ENCODE measurements at regions not wholly inside any gene's neighbourhood (a gene's known extent, or its start where the extent isn't known, plus 50 kb on each side); places are given as distances from the start of the nearest gene placed in this dataset.

GRCh38 chr13:80040981-80041317 is 300.0 kb downstream of the SPRY2 start:
- H3K36me3 Mint-ChIP-seq (ENCODE audit: low read depth) = no peaks in the 10 kb centered on the region
- Histone ChIP-seq H2AFZ (no peak overlapping the region), H4K20me1 (replicated peaks; ENCODE audit: insufficient read depth) (no peaks in the 10 kb centered on the region), H3K79me2 (replicated peaks; ENCODE audit: insufficient read depth) (no peaks in the 10 kb centered on the region), H3K4me3 (no peak overlapping the region), H3K27ac (ENCODE audit: low read depth) (no peak overlapping the region), H3K27me3 (ENCODE audit: insufficient read depth) (no peaks in the 10 kb centered on the region), H3K4me2 (no peak overlapping the region), H3F3A (replicated peaks; ENCODE audit: low read depth) (no peaks in the 10 kb centered on the region), H3K4me1 (ENCODE audit: insufficient read depth) (no peaks in the 10 kb centered on the region), H3K9me2 (ENCODE audit: insufficient read depth) (0 out of 2 replicates have a peak, but pooled peaks cover 6% of the 10 kb centered on the region), H3K36me3 (ENCODE audit: insufficient read depth) (no peaks in the 10 kb centered on the region)
- DNase-seq (ENCODE audit: low spot score) (no peak), ATAC-seq (no peak)
- no peak for TF ChIP-seq EZH2 (IDR thresholded peaks at IDR 0.05; ENCODE audit: low read depth, unreplicated experiment)
- no peaks in the 10 kb centered on the region; the same call in none of the 3 replicates for H3K4me1 Mint-ChIP-seq
- H3K27ac Mint-ChIP-seq = no peak overlapping the region
- no peaks in the 10 kb centered on the region for H3K9me3 Mint-ChIP-seq
- H3K4me3 Mint-ChIP-seq = no peak overlapping the region
- H3K27me3 Mint-ChIP-seq (ENCODE audit: insufficient read depth, low read depth, poor library complexity) = peaks cover 3% of the 10 kb centered on the region

GRCh38 chr13:80040196-80040980 is 300.5 kb downstream of the SPRY2 start:
- Histone ChIP-seq H2AFZ (no peak overlapping the region), H3K9me2 (ENCODE audit: insufficient read depth) (0 out of 2 replicates have a peak, but pooled peaks cover 6% of the 10 kb centered on the region), H3K36me3 (ENCODE audit: insufficient read depth) (no peaks in the 10 kb centered on the region), H4K20me1 (replicated peaks; ENCODE audit: insufficient read depth) (no peaks in the 10 kb centered on the region), H3K4me2 (no peak overlapping the region), H3F3A (replicated peaks; ENCODE audit: low read depth) (no peaks in the 10 kb centered on the region), H3K4me1 (ENCODE audit: insufficient read depth) (no peaks in the 10 kb centered on the region), H3K79me2 (replicated peaks; ENCODE audit: insufficient read depth) (no peaks in the 10 kb centered on the region), H3K27ac (ENCODE audit: low read depth) (no peak overlapping the region), H3K27me3 (ENCODE audit: insufficient read depth) (no peaks in the 10 kb centered on the region), H3K4me3 (no peak overlapping the region)
- no peaks in the 10 kb centered on the region for H3K9me3 Mint-ChIP-seq
- DNase-seq (ENCODE audit: low spot score) (no peak), ATAC-seq (no peak)
- peaks cover 3% of the 10 kb centered on the region for H3K27me3 Mint-ChIP-seq (ENCODE audit: insufficient read depth, low read depth, poor library complexity)
- H3K27ac Mint-ChIP-seq = no peak overlapping the region
- H3K36me3 Mint-ChIP-seq (ENCODE audit: low read depth) = no peaks in the 10 kb centered on the region
- no peaks in the 10 kb centered on the region; the same call in none of the 3 replicates for H3K4me1 Mint-ChIP-seq
- H3K4me3 Mint-ChIP-seq = no peak overlapping the region
- TF ChIP-seq NANOG (IDR thresholded peaks at IDR 0.05; ENCODE audit: borderline replicate concordance) = no peak
- no peak for TF ChIP-seq ZNF114 (CRISPR knock-in tag; IDR thresholded peaks at IDR 0.05)
- TF ChIP-seq EZH2phosphoT487 (IDR thresholded peaks at IDR 0.05; ENCODE audit: unreplicated experiment) = no peak
- no peak for TF ChIP-seq EZH2 (IDR thresholded peaks at IDR 0.05; ENCODE audit: low read depth, unreplicated experiment)
- no peak for TF ChIP-seq ZNF331 (CRISPR knock-in tag; IDR thresholded peaks at IDR 0.05; ENCODE audit: low read depth)
- TF ChIP-seq CTCF (conservative IDR thresholded peaks at IDR 0.05; ENCODE audit: low read depth in 2 of 2) = no peak
- TF ChIP-seq REST (IDR thresholded peaks at IDR 0.05; ENCODE audit: unreplicated experiment) = no peak
- no peak for TF ChIP-seq CREB1 (CRISPR knock-in tag; IDR thresholded peaks at IDR 0.05; ENCODE audit: low read depth)
- TF ChIP-seq JUNB (IDR thresholded peaks at IDR 0.05; ENCODE audit: unreplicated experiment) = no peak
- TF ChIP-seq ETS1 (IDR thresholded peaks at IDR 0.05) = no peak
- TF ChIP-seq POLR2AphosphoS5 (IDR thresholded peaks at IDR 0.05; ENCODE audit: low read depth) = no peak

Data from GM23338 (cell line).